ENCODE measurements at regions not wholly inside any gene's neighbourhood (a gene's known extent, or its start where the extent isn't known, plus 50 kb on each side); places are given as distances from the start of the nearest gene placed in this dataset.
"Not testable (repeated sequence)": the region's sequence is repeated elsewhere in the genome, so short reads cannot be mapped to it uniquely, and the experiment has no call there.

- no peak for DNase-seq (ENCODE audit: extremely low spot score, unreplicated experiment)
- Mint-ChIP-seq H3K36me3 (ENCODE audit: unreplicated experiment) (no peaks in the 10 kb centered on the region), H3K4me1 (ENCODE audit: unreplicated experiment) (peaks cover 13% of the 10 kb centered on the region), H3K27ac (ENCODE audit: unreplicated experiment) (no peak overlapping the region), H3K9me3 (ENCODE audit: unreplicated experiment) (no peaks in the 10 kb centered on the region), H3K27me3 (ENCODE audit: unreplicated experiment) (no peaks in the 10 kb centered on the region), H3K4me3 (ENCODE audit: unreplicated experiment) (no peak overlapping the region)
- TF ChIP-seq, protein P1, sequence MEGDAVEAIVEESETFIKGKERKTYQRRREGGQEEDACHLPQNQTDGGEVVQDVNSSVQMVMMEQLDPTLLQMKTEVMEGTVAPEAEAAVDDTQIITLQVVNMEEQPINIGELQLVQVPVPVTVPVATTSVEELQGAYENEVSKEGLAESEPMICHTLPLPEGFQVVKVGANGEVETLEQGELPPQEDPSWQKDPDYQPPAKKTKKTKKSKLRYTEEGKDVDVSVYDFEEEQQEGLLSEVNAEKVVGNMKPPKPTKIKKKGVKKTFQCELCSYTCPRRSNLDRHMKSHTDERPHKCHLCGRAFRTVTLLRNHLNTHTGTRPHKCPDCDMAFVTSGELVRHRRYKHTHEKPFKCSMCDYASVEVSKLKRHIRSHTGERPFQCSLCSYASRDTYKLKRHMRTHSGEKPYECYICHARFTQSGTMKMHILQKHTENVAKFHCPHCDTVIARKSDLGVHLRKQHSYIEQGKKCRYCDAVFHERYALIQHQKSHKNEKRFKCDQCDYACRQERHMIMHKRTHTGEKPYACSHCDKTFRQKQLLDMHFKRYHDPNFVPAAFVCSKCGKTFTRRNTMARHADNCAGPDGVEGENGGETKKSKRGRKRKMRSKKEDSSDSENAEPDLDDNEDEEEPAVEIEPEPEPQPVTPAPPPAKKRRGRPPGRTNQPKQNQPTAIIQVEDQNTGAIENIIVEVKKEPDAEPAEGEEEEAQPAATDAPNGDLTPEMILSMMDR (IDR thresholded peaks at IDR 0.05), result no peak
These were observed 668.6 kb downstream of the UTRN start for GRCh38 chr6:144953552-144954240.

- no peak overlapping the region for H3K4me3 Mint-ChIP-seq (ENCODE audit: unreplicated experiment)
- no peaks in the 10 kb centered on the region for H3K9me3 Mint-ChIP-seq (ENCODE audit: unreplicated experiment)
- TF ChIP-seq, protein P1 (IDR thresholded peaks at IDR 0.05), result no peak
- H3K36me3 Mint-ChIP-seq (ENCODE audit: unreplicated experiment), result no peaks in the 10 kb centered on the region
- H3K27me3 Mint-ChIP-seq (ENCODE audit: unreplicated experiment), result no peaks in the 10 kb centered on the region
- no peak overlapping the region for H3K27ac Mint-ChIP-seq (ENCODE audit: unreplicated experiment)
- H3K4me1 Mint-ChIP-seq (ENCODE audit: unreplicated experiment), result peaks cover 13% of the 10 kb centered on the region
- DNase-seq (ENCODE audit: extremely low spot score, unreplicated experiment), result no peak
These were observed 669.1 kb downstream of the UTRN start for GRCh38 chr6:144954241-144954556.

DNA sequence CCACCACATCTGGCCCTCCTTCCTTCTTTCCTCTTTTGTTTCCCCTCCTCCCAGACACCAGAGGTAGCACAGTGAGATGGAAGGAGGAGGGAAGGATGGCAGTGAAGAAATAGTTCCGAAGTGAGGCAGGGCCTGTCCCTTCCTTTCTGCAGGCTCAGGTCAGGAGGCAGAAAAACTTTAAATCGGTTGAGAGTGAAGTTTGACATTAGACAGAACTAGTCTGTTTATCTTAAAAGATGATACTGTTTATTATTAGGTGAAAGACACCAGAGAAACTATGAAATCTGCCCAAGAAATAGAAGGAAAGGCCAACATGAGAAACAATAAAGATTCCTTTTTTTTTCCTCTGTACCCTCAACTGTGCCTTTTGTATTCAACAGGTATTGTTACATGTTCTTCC is 670.3 kb downstream of the UTRN start:
- Mint-ChIP-seq H3K27me3 (ENCODE audit: unreplicated experiment) (no peaks in the 10 kb centered on the region), H3K36me3 (ENCODE audit: unreplicated experiment) (no peaks in the 10 kb centered on the region), H3K27ac (ENCODE audit: unreplicated experiment) (no peak overlapping the region), H3K9me3 (ENCODE audit: unreplicated experiment) (no peaks in the 10 kb centered on the region), H3K4me1 (ENCODE audit: unreplicated experiment) (peaks cover 13% of the 10 kb centered on the region), H3K4me3 (ENCODE audit: unreplicated experiment) (no peak overlapping the region)
- TF ChIP-seq, protein P1 (IDR thresholded peaks at IDR 0.05), result no peak
- no peak for DNase-seq (ENCODE audit: extremely low spot score, unreplicated experiment)

DNA sequence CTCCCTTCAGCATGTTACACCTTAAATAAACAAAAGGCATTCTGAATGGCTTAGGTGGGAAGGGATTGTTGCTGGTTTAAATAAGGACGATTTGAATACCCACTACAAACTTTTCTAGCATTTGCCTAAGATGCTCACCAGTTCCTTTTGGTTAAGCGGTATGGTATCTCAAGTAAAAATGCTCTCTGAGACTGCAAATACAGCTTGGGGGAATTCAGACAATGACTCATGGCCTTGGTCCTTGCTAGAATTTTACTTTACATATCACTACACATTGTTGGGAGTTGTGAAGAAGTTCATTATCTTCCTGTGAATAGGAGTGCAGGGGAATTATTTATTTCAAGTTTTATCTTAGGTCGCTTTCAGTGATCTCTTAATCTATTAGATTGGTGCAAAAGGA is 670.7 kb downstream of the UTRN start:
- TF ChIP-seq, protein P1 (IDR thresholded peaks at IDR 0.05), result no peak
- Mint-ChIP-seq H3K9me3 (ENCODE audit: unreplicated experiment) (no peaks in the 10 kb centered on the region), H3K4me1 (ENCODE audit: unreplicated experiment) (peaks cover 13% of the 10 kb centered on the region), H3K4me3 (ENCODE audit: unreplicated experiment) (no peak overlapping the region), H3K27me3 (ENCODE audit: unreplicated experiment) (no peaks in the 10 kb centered on the region), H3K27ac (ENCODE audit: unreplicated experiment) (no peak overlapping the region), H3K36me3 (ENCODE audit: unreplicated experiment) (no peaks in the 10 kb centered on the region)
- no peak for DNase-seq (ENCODE audit: extremely low spot score, unreplicated experiment)

- not testable (repeated sequence) for DNase-seq (ENCODE audit: extremely low spot score, unreplicated experiment); H3K27me3 Mint-ChIP-seq (ENCODE audit: unreplicated experiment); H3K27ac Mint-ChIP-seq (ENCODE audit: unreplicated experiment); H3K9me3 Mint-ChIP-seq (ENCODE audit: unreplicated experiment); H3K4me3 Mint-ChIP-seq (ENCODE audit: unreplicated experiment); H3K36me3 Mint-ChIP-seq (ENCODE audit: unreplicated experiment)
- peaks cover 13% of the 10 kb centered on the region for H3K4me1 Mint-ChIP-seq (ENCODE audit: unreplicated experiment)
These were observed 671.6 kb downstream of the UTRN start for GRCh38 chr6:144956697-144957096.

Data from osteocyte (in vitro differentiated cells).